ENCODE measurements at regions not wholly inside any gene's neighbourhood (a gene's known extent, or its start where the extent isn't known, plus 50 kb on each side); places are given as distances from the start of the nearest gene placed in this dataset.

DNA sequence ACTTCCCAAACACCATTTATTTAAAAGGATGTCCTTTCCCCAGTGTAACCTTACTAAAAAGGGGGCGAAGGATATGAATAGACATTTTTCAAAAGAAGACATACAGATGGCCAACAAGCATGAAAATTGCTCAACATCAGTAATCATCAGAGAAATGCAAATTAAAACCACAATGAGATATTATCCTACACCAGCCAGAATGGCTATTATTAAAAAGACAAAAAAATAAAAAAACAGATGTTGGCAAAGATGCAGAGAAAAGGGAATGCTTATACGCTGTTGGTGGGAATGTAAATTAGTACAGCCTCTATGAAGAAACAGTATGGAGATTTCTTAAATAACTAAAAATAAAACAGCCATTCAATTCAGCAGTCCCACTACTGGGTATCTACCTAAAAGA lies 142.3 kb upstream of the NT5C1B start:
- TF ChIP-seq, protein P1, sequence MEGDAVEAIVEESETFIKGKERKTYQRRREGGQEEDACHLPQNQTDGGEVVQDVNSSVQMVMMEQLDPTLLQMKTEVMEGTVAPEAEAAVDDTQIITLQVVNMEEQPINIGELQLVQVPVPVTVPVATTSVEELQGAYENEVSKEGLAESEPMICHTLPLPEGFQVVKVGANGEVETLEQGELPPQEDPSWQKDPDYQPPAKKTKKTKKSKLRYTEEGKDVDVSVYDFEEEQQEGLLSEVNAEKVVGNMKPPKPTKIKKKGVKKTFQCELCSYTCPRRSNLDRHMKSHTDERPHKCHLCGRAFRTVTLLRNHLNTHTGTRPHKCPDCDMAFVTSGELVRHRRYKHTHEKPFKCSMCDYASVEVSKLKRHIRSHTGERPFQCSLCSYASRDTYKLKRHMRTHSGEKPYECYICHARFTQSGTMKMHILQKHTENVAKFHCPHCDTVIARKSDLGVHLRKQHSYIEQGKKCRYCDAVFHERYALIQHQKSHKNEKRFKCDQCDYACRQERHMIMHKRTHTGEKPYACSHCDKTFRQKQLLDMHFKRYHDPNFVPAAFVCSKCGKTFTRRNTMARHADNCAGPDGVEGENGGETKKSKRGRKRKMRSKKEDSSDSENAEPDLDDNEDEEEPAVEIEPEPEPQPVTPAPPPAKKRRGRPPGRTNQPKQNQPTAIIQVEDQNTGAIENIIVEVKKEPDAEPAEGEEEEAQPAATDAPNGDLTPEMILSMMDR (IDR thresholded peaks at IDR 0.05): no peak
- TF ChIP-seq EP300 (IDR thresholded peaks at IDR 0.05): no peak

Measured in ovary (tissue), 3 donors.